ENCODE measurements at regions not wholly inside any gene's neighbourhood (a gene's known extent, or its start where the extent isn't known, plus 50 kb on each side); places are given as distances from the start of the nearest gene placed in this dataset.
A peak's percentile ranks its signal among the peaks of the same experiment; 100 is the strongest.

GRCh38 chr19:34838753-34839431, 65.9 kb upstream of the ZNF599 start:
- peak; percentile 63 to 85 (median 76) for ATAC-seq
- FAIRE-seq: no peak
- Histone ChIP-seq H3K9me3 (no peaks in the 10 kb centered on the region), H3K36me3 (no peaks in the 10 kb centered on the region), H3K4me1 (peaks cover 0 to 7% (median 0%) of the 10 kb centered on the region in 3 donors), H3K4me3 (peak overlapping the region in 2 of 4 donors; percentile 18), H3K27me3 (no peaks in the 10 kb centered on the region), H3K27ac (no peak overlapping the region)
- WGBS, 2 donors: 11 to 15% methylated on average over 43 of the region's 43 CpGs
- DNase-seq: peak in 4 of 6 donors; percentile 10 to 71 (median 36)
- intact Hi-C loops (cut with DNase I): no loop called here
- peak in 1 of 4 donors; percentile 21 for TF ChIP-seq CTCF (IDR thresholded peaks at IDR 0.05)

GRCh38 chr19:34838248-34838647, 65.2 kb upstream of the ZNF599 start:
- TF ChIP-seq CTCF (IDR thresholded peaks at IDR 0.05): no peak
- no peaks in the 10 kb centered on the region for H3K9me3 ChIP-seq
- no peak for FAIRE-seq
- no peak for DNase-seq
- H3K27me3 ChIP-seq: no peaks in the 10 kb centered on the region
- H3K4me3 ChIP-seq: peak overlapping the region in 1 of 4 donors; percentile 18
- intact Hi-C loops (cut with DNase I): no loop called here
- H3K27ac ChIP-seq: no peak overlapping the region
- H3K36me3 ChIP-seq: no peaks in the 10 kb centered on the region
- 79 to 87% methylated on average over 6 of the region's 6 CpGs for WGBS, 2 donors
- peaks cover 0 to 7% (median 0%) of the 10 kb centered on the region in 3 donors for H3K4me1 ChIP-seq
- peak in 3 of 4 donors; percentile 50 to 71 (median 66) for ATAC-seq

- 0 to 3% methylated on average over 1 of the region's 1 CpG for WGBS, 2 donors
- no peaks in the 10 kb centered on the region for H3K27me3 ChIP-seq
These were observed 64.2 kb upstream of the ZNF599 start for GRCh38 chr19:34837262-34837661.

GRCh38 chr19:34835631-34836351, 62.8 kb upstream of the ZNF599 start:
- FAIRE-seq: no peak

More at GRCh38 chr19:34837262-34837661, 64.2 kb upstream of the ZNF599 start:
- intact Hi-C loops (cut with DNase I): no loop called here
- DNase-seq (peak in 3 of 6 donors; percentile 14 to 46 (median 41)), ATAC-seq (peak in 2 of 4 donors; percentile 31 to 41), FAIRE-seq (no peak)
- no peak overlapping the region for H3K4me3 ChIP-seq
- peaks cover 0 to 7% (median 0%) of the 10 kb centered on the region in 3 donors for H3K4me1 ChIP-seq
- H3K27ac ChIP-seq: no peak overlapping the region
- no peaks in the 10 kb centered on the region for H3K36me3 ChIP-seq
- H3K9me3 ChIP-seq: no peaks in the 10 kb centered on the region
- no peak for TF ChIP-seq CTCF (IDR thresholded peaks at IDR 0.05)

More at GRCh38 chr19:34835631-34836351, 62.8 kb upstream of the ZNF599 start:
- 81 to 87% methylated on average over 7 of the region's 7 CpGs for WGBS, 2 donors
- ATAC-seq (no peak), DNase-seq (no peak)
- TF ChIP-seq CTCF (IDR thresholded peaks at IDR 0.05): no peak
- no peak overlapping the region for H3K4me3 ChIP-seq
- H3K36me3 ChIP-seq: no peaks in the 10 kb centered on the region
- no peaks in the 10 kb centered on the region for H3K27me3 ChIP-seq
- H3K4me1 ChIP-seq: peaks cover 0 to 7% (median 0%) of the 10 kb centered on the region in 3 donors
- intact Hi-C loops (cut with DNase I): no loop called here
- no peak overlapping the region for H3K27ac ChIP-seq
- no peaks in the 10 kb centered on the region for H3K9me3 ChIP-seq

Data from pancreas (tissue), 10 donors.